ENCODE measurements at regions not wholly inside any gene's neighbourhood (a gene's known extent, or its start where the extent isn't known, plus 50 kb on each side); places are given as distances from the start of the nearest gene placed in this dataset.

- TF ChIP-seq MAZ (IDR thresholded peaks at IDR 0.05; ENCODE audit: borderline replicate concordance, low read depth, low read length) (no peak), CHD2 (IDR thresholded peaks at IDR 0.05; ENCODE audit: low read length, partially characterized antibody) (no peak), RFX5 (IDR thresholded peaks at IDR 0.05) (no peak)
- TF ChIP-seq, protein P1, sequence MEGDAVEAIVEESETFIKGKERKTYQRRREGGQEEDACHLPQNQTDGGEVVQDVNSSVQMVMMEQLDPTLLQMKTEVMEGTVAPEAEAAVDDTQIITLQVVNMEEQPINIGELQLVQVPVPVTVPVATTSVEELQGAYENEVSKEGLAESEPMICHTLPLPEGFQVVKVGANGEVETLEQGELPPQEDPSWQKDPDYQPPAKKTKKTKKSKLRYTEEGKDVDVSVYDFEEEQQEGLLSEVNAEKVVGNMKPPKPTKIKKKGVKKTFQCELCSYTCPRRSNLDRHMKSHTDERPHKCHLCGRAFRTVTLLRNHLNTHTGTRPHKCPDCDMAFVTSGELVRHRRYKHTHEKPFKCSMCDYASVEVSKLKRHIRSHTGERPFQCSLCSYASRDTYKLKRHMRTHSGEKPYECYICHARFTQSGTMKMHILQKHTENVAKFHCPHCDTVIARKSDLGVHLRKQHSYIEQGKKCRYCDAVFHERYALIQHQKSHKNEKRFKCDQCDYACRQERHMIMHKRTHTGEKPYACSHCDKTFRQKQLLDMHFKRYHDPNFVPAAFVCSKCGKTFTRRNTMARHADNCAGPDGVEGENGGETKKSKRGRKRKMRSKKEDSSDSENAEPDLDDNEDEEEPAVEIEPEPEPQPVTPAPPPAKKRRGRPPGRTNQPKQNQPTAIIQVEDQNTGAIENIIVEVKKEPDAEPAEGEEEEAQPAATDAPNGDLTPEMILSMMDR (IDR thresholded peaks at IDR 0.05), result no peak
Observed at GRCh38 chr3:137694836-137695235, 69.3 kb upstream of the SOX14 start.

Data from A549 (cell line).